GF-D8 (cell line): ENCODE measurements at regions not wholly inside any gene's neighbourhood (a gene's known extent, or its start where the extent isn't known, plus 50 kb on each side); places are given as distances from the start of the nearest gene placed in this dataset.
"Not testable (repeated sequence)": the region's sequence is repeated elsewhere in the genome, so short reads cannot be mapped to it uniquely, and the experiment has no call there.

Experiments
- DNase-seq: peaks from one replicate; lab custom pipeline; 2025; lab: John Stamatoyannopoulos, UW

DNA sequence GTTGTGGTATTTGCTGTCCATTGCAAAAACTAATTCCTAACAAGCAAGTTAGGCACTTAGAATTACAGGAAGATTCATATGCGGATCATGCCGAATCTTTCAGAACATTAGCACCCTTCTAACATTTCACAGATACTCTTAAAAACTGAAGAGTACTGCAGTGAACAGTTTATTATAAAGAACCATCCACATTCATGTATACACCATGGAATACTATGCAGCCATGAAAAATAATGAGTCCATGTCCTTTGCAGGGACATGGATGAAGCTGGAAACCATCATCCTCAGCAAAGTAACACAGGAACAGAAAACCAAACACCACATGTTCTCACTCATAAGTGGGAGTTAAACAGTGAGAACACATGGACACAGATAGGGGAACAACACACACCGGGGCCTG, 319.9 kb downstream of the FGFR2 start:
- DNase-seq: not testable (repeated sequence)

DNA sequence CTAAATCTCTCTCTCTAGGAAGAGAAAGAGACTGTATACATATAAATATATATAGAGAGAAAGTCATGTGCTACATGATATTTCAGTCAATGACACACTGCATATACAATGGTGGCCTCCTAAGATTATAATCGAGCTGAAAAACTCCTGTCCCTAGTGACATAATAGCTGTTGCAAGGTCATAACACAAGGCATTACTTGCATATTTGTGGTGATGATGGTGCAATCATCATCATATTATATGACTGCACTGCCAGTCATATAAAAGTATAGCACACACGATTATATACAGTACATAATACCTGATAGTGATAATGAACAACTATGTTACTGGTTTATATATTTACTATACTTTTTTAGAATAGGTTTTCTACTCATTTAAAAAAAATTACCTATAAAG, 316.7 kb downstream of the FGFR2 start:
- DNase-seq: no peak

DNA sequence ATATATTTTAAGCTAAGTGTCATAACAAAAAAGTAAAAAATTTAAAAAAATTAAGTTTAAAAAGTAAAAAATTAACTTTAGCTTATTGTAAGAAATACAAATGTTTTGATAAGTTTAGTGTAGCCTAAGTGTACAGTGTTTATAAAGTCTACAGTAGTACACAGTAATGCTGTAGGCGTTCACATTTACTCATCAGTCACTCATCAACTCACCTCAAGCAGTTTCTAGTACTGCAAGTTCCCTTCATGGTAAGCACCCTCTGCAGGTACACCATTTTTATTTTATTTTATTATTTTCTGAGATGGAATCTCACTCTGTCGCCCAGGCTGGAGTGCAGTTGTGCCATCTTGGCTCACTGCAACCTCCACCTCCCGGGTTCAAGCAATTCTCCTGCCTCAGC, 316.0 kb downstream of the FGFR2 start:
- no peak for DNase-seq

DNA sequence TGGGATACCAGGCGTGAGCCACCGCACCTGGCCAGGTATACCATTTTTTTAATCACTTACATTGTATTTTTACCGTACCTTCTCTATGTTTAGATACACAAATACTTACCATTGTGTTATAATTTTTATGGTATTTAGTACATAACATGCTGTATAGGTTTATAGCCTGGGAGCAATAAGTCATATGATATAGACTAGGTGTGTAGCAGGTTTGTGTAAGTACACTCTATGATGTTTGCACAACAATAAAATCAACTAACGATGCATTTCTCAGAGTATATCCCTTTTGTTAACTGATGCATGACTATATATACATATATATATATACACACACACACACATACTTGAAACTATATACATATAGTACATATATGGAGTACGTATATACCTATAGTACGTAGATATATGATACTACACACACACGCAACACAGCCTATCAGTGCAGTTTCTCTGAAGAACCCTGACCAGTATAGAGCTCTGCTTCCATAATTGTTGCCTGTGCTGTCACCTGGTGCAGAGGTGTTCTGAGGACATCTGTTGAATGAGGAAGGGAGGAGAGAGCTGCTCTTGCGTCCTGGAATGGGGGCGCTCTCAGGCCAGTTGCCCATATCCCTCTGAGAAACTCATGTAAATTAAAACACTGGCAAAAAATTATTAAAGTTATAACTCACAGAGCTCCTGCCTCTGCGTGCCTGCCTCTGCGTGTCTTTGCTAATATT, 315.3 kb downstream of the FGFR2 start:
- no peak for DNase-seq

DNA sequence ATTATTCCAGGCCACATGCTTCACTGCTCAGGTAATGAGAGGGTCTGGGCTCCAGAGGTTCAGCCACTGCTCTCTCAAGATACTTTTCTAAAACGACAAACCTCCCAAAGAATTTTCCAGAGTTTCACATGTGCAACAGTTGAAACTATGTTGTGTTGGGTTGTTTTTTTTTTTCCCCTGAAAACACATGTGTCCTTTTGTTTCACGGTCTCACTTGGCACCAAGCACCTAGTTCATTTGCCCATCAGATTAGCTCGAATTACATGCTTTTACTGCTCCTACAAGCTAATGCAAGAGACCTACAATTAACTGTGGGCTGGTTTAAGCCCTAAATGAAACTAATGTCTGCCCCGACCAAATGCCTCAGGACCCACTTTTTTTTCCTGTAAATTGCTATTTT, 313.3 kb downstream of the FGFR2 start:
- DNase-seq: no peak

DNA sequence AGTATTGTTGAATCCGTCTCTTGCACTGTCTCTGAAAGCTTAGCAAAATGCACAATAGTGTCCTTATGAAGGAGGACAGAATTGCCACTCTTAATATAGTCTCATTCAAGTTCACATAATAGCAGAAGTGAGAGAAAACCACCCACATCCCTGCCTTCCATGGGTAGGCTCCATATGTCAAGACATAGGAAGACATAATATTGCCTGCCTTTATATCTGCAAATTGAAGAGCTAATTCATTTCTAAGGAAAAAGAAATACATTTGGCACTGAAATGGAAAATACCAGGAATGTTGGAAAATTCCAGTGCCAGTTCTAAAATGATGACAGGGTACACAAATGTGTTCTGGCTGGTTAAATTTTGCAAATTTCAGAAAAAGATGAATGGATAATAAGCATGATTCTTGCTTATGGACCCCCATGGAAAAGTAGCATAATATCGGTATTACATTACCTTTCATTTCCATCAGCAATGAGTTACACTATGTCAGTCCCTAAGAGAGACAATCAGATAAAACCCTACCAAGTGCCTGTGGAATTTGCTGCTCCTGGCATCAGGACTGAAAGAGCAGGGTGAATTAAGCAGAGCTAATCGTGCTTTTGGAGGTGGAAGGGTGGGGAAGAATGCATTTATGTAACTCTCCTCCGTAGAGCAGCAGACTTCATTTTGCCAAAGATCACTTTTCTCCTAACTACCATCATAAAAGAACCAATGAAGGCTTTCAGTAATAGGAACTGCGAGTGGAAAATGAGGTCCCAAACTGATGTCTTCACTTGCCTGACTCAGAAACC, 312.6 kb downstream of the FGFR2 start:
- DNase-seq: no peak

DNA sequence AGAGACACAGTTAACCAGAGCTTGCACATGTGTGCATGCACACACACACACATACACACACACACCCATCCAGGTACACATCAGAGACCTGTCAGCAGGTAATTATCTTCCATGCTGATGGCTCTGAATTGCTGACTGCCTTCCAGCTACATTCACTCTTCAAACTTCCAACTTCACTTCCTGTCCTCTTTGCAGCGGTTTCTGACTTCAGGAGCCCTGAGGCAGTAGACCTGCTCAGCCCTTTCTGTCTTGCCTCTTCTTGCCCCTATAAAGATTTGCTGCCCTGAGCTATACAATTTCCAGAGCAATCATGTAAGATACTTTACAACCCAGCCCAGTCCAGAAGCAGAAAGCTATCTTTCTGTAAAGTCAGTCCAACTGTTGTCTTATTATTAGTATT, 310.2 kb downstream of the FGFR2 start:
- no peak for DNase-seq

DNA sequence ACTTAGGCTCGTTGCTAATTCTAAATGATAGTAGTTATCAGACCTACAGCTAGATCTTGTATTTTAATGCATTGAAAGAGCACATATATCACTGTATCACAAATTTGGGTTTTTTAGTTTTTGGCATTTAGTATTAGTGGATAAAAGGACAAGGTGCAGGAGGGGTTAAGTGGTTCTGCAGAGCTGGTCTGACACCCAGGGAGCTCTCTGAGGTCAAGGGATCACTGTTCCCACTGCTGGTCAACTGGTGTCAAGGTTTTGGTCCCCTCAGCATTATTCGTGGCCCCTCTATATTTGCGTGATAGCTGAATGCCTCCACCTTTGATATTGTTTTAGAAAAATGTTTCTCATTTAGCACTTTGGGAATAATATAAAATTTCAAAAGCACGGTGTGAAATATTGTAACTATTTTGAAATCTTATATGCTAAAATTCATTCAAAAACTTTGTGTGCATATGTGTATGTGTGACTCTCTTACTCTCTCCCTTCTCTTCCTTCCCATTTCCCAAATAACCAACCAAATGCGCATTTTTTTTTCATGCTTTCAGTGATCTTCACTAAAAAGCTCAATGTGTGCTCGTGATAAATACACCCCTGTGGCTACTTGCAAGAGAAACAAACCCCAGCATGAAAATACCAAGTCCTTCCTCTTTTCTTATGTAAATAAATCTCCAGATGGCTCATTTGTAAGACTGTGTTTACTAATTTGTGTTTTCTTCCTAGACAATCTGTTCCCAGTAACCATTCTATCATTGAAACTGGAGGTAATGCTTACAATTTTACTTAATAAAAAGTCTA, 309.2 kb downstream of the FGFR2 start:
- DNase-seq: no peak

DNA sequence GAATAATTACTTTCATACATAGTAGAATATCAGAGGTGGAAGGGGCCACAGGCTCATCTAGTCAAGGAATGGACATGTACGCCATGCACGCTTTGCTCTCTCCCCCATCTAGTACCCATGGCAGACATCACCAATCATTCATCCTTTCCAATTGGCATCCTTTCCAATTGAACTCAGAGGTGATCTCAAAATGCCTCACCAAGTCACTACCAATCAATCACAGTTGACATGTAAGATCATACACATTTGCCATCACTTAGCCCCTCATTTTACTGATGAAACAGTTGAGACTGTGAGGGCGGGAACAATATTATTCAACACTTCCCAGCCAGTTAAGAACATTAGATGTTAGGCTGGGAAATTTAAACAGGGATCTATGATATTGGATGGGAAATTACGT, 308.4 kb downstream of the FGFR2 start:
- no peak for DNase-seq

DNA sequence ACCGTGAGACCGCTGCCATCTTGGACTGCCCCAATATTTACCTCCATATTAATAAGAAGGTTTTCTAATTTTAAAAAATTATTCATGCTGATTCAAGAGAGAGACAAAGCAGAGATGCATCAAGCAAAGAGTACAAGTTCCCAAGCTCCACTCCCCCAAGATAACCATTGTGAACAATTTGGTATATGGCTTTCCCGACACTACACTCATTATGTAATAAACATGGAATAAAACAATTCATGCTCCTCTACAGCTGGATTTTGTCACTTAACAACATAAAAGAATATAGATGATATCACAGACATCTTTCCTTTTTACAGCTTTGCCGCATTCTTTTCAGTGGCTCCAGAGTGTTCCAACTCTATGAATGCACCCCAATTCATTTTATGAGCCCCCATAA, 307.6 kb downstream of the FGFR2 start:
- no peak for DNase-seq

DNA sequence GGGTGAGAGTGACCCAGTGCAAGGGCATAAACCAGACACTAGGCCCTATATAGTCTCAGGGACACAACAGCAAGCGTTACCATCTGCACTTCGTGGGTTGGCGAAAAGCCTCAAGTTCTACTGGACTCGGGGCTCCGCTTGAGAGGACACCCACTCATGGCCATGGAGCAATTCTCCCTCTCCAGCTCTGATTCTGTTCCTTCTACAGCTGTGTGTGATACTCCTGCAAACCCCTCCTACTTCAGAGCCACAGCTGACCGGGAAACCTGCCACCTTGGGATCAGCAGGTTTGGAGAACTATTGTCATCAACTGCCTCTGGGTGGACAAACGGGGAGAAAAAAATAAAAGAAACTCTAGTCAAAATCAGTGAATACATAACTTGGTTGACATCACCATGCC, 306.9 kb downstream of the FGFR2 start:
- DNase-seq: no peak

DNA sequence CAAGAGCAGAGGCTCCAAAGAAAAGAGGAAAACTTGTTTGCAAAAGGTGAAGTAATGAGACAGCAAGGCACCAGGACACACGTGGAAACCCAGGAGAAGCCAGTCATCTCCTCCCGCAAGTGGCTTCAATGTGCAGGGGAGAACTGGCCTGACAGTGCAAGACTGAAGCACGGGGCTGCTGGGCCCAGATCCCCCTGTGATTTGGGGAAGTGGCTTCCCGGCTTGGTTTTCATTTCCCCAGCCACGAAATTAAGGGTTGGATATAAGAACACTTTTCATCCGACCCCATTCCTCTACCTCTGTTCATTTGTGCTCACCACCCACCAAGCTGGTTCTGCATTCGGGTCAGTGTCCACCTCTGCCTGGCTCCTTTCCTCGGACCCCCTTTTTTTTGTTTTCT, 306.4 kb downstream of the FGFR2 start:
- DNase-seq: no peak

DNA sequence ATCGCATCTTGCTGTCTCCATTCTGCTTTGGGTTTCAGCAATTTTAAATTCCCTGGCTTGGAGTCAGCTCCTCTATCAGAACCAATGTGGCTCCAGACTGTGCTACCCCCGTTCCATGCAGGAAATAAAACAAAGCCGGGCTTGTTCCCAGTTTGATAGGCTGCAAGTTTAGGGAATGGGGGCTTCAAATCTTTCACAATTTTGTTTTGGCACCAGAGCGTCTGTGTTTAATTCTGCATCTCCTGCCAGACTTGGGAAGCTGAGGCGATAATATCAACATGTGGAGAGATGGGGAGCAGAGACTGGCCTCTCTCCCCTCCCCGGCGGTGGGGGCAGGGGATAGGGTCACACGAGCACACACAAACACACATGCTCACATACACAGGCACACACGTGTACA, 305.9 kb downstream of the FGFR2 start:
- no peak for DNase-seq

DNA sequence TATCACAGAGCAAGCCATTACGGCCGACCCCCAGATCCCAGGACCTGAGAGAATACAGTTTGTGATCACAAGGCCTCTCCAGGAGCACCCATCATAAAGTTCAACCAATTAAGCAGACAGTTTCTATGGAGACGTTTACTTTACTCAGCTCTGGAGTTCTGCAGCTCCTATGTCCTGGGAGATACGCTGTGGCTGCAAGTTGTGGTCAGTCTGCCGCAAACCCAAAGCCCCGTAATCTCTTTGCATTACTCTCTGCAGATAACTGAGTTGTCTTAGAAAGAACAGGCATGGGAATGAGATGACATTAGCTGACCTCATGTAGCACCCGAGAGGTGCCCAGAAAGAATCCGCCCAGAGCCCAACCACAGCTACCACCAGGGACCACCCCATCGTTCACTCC, 305.1 kb downstream of the FGFR2 start:
- DNase-seq: no peak

DNA sequence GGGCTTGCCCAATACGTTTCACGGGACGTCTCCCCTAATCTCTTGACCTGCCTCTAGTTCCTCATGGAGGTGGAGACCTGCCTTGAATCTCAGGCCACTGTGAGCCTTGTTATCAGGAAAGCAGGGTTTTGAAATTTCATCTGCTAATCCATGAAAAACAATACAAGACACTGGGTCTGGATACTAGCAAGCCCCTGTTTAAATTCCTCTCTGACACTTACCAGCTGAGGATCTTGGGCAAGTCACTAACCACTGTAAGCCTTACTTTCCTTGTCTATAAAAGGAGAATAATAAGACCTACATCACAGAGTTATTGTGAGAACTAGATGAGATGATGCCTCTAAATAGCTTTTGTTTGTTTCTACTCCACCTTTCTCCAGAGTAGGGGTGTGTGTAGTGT, 303.6 kb downstream of the FGFR2 start:
- DNase-seq: no peak

DNA sequence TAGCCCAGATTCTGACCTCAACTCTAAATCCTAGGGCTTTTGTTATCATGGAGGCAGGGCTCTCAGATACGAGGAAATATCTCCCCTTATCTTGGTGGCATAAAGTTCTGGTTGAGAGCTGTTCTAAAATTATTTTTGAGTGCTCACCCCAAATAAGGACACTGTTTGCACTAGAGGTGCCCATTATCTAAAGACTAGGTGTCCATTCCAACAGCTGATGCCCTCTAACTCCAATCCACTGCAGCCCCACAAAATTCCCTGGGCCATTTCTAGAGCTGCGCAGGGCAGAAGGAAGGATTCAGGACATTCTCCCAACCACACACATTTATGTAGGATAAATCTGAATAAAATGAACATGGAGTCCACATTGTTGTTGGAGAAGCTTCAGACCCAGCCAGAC, 301.9 kb downstream of the FGFR2 start:
- no peak for DNase-seq

DNA sequence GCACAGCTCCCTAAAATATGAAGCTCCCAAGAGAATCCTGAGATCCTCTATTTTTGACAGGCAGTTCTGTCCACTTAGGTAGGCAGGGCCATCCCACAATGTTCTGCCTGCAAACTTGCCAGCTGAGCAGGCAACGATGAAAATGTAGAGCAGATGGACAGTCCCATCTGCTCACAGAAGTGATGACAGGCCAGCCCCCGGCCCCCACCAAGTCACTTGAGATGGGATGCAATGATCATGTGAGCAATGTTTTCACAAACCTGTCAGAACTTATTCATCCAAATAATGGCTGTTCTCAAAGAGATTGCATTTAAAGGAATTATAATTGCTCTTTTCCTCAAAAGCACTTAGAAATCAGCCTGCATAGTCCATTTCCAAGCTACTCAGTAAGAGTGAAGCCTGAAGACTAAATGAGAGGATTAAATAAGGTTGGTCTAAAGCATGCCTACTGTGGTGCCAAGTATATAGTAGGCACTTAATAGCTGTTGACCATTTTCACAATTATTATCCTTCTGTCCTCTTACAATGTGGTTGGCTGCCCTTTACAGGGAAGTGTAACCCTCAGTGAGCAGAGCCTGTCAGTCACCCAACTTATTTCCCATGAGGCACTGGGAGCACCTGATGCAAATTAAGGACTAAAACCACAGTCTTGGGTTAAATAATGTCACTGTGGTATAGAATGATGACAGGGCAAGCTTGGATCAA, 301.2 kb downstream of the FGFR2 start:
- DNase-seq: no peak

DNA sequence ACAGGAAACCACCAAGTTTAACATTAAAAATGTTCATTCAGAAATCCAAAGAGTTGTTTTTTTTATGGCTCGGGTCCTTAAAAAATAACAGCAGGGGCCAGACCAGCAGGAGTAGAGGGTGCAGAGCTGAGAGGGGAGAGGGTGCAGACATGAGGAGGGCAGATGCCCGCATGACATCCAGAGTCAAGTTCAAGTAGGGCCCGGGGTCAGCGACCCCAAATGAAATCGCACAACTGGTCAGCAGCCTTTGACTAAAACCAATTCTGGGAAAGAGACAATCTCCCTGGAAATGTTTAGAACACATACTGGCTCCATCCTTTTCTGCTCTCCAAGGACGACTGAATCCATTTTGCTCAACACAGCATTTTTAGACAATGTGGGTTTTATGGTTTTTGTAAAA, 297.5 kb downstream of the FGFR2 start:
- no peak for DNase-seq

DNA sequence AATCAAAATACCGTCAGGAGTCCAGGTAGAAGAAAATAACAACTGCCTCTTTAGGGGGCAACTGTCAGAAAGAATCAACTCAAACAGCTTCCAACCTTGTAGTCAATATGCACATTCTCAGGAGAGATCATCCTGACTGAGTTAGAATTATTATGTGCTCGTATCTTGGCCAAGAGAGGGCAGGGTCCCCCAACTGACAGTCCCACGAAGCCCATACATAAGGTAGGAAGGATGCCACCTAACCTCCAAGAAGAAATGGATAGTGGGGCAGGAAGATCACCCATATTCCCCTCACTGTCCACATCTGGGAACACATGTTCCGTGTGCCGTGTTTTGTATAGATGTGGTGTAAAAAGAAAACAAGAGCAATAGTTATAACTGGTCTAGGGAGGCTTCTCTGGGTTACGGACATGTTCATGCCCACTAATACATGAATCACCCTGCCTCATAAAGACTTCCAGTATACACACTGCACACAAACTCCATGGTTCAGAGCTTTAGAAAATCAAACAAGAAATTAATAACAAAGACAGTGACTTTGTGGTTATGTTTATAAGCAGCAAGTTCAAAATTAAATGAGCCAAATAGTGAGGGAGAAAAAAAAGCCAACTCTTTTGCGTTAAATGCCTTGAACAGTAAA, 295.6 kb downstream of the FGFR2 start:
- DNase-seq: no peak

DNA sequence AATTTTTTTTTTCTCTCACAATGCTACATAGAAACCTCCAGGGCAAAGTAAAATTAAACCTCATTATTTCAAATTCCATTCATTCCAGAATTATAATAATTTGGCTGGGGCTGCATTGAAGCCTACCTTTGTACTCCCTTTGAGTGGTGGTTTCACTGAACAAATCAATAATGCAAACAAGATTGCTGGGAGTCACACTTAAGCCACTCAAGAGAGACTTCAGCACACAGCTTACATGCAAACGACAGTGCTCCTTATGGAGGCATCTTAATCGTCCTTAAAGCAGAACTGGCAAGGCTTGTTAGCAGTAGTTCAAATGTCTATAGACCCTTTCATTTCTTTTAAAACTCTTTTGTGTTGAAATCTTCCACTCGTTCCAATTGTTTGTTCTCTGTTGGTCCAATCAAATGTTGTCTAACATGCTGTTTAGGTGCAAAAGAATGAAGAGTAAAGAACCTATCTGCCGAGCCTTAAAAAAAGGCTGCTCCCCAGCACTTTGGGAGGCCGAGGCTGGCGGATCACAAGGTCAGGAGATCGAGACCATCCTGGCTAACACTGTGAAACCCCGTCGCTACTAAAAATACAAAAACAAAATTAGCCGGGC, 294.9 kb downstream of the FGFR2 start:
- no peak for DNase-seq

DNA sequence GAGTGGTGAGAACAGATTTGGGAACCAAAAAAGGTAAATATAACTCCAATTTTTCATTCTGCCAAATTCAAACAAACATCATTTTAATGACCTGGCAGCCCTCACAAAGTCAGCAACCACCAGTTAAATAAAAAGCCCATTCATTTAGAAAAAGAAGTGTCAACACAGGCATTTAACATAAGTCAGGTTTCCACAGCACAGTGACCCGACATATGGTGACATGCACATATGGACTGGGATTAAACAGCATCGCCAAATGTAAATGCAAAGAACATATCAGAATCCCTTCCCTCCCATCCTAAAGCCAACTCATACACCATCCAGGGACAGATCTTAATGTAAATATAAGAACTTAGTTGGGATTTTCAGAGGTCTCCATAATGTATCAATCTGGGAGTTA, 293.2 kb downstream of the FGFR2 start:
- DNase-seq: no peak
